Fibroblast of lung (primary cell): ENCODE measurements at regions not wholly inside any gene's neighbourhood (a gene's known extent, or its start where the extent isn't known, plus 50 kb on each side); places are given as distances from the start of the nearest gene placed in this dataset.

Source experiments
- DNase-seq, 2 donors: peaks; one replicate each; pipeline versions ENCODE4 v3.0.0 to v3.0.0-alpha.2; 2010; ENCODE audit warnings: low read depth in 2 of 2
- H2AFZ ChIP-seq: 2 replicates; pipeline ENCODE4 v1.5.1; 2012; ENCODE audit warnings: low read length, control low read depth, inconsistent platforms
- H3K27ac ChIP-seq: 2 replicates; pipeline ENCODE4 v1.5.1; 2011; ENCODE audit warnings: low read length, control low read depth; ENCODE audit not compliant: insufficient read depth
- H3K27me3 ChIP-seq: 2 replicates; pipeline ENCODE4 v1.5.1; 2011; ENCODE audit warnings: mild to moderate bottlenecking, low read length; ENCODE audit not compliant: control insufficient read depth, insufficient read depth
- H3K36me3 ChIP-seq: 2 replicates; pipeline ENCODE4 v1.5.1; 2011; ENCODE audit warnings: low read length; ENCODE audit not compliant: control insufficient read depth, insufficient read depth
- H3K4me1 ChIP-seq: 2 replicates; pipeline ENCODE4 v1.5.1; 2011; ENCODE audit warnings: low read length; ENCODE audit not compliant: control insufficient read depth, insufficient read depth; ENCODE audit errors: extremely low read depth
- H3K4me2 ChIP-seq: 2 replicates; pipeline ENCODE4 v1.5.1; 2011; ENCODE audit warnings: low read length, control low read depth; ENCODE audit not compliant: insufficient read depth; ENCODE audit errors: extremely low read depth
- H3K4me3 ChIP-seq, 4 experiments: fragments of 200-600 bp in 1 of 4; sonication (generic) in 1 of 4; replicated peaks in 1 of 4; 2 replicates each; pipeline ENCODE4 v1.5.1; 2011 to 2016; ENCODE audit warnings: low read length in 4 of 4, low read depth in 3 of 4, mild to moderate bottlenecking in 3 of 4, control low read depth in 2 of 4, inconsistent platforms in 1 of 4, mixed read lengths in 1 of 4; ENCODE audit not compliant: insufficient read depth in 1 of 4; ENCODE audit errors: control extremely low read depth in 1 of 4
- H3K79me2 ChIP-seq: 2 replicates; pipeline ENCODE4 v1.5.1; 2012; ENCODE audit warnings: mild to moderate bottlenecking, low read length, inconsistent platforms; ENCODE audit not compliant: control insufficient read depth, insufficient read depth
- H3K9ac ChIP-seq: 2 replicates; pipeline ENCODE4 v1.5.1; 2011; ENCODE audit warnings: mild to moderate bottlenecking, low read length, control low read depth; ENCODE audit not compliant: insufficient read depth
- H3K9me3 ChIP-seq: 2 replicates; pipeline ENCODE4 v1.5.1; 2012; ENCODE audit warnings: low read depth, low read length; ENCODE audit not compliant: control insufficient read depth, insufficient read depth
- H4K20me1 ChIP-seq: 2 replicates; pipeline ENCODE4 v1.5.1; 2011; ENCODE audit warnings: low read length; ENCODE audit not compliant: control insufficient read depth, insufficient read depth; ENCODE audit errors: extremely low read depth
- CTCF ChIP-seq, 2 donors: IDR thresholded peaks in 1 of 2; conservative IDR thresholded peaks in 1 of 2; 1 replicate in 1 of 2; 2 replicates in 1 of 2; pipeline ENCODE4 v1.5.1; 2011 to 2012; ENCODE audit warnings: low read length in 2 of 2, control low read depth in 1 of 2, inconsistent platforms in 1 of 2, low read depth in 1 of 2, mild to moderate bottlenecking in 1 of 2
- EZH2 ChIP-seq: IDR thresholded peaks from 2 replicates; pipeline ENCODE4 v1.5.1; 2012; ENCODE audit warnings: low read length, control low read depth, mild to moderate bottlenecking; ENCODE audit errors: missing control alignments

GRCh38 chr12:125395583-125396215, 330.5 kb downstream of the AACS start:
- Histone ChIP-seq H3K4me3 (no peak overlapping the region), H4K20me1 (no peaks in the 10 kb centered on the region), H3K9ac (no peak overlapping the region), H3K4me1 (no peaks in the 10 kb centered on the region), H3K9me3 (no peaks in the 10 kb centered on the region), H3K4me2 (no peak overlapping the region), H3K36me3 (no peaks in the 10 kb centered on the region), H3K27ac (no peak overlapping the region), H3K27me3 (no peaks in the 10 kb centered on the region), H2AFZ (no peak overlapping the region), H3K79me2 (no peaks in the 10 kb centered on the region)
- TF ChIP-seq CTCF (conservative IDR thresholded peaks at IDR 0.05 in 1 of 2, IDR thresholded peaks at IDR 0.05 in 1 of 2; ENCODE audit: low read depth in 1 of 2, low read length in 2 of 2) (no peak), EZH2 (no peak)
- no peak for DNase-seq

- Histone ChIP-seq H3K27ac (no peak overlapping the region), H3K27me3 (no peaks in the 10 kb centered on the region), H3K4me3 (no peak overlapping the region), H3K79me2 (no peaks in the 10 kb centered on the region), H4K20me1 (no peaks in the 10 kb centered on the region), H3K36me3 (no peaks in the 10 kb centered on the region), H3K4me2 (no peak overlapping the region), H3K9ac (no peak overlapping the region), H3K4me1 (no peaks in the 10 kb centered on the region), H3K9me3 (no peaks in the 10 kb centered on the region), H2AFZ (no peak overlapping the region)
- no peak for DNase-seq
- no peak for TF ChIP-seq EZH2
- no peak for TF ChIP-seq CTCF (conservative IDR thresholded peaks at IDR 0.05 in 1 of 2, IDR thresholded peaks at IDR 0.05 in 1 of 2; ENCODE audit: low read depth in 1 of 2, low read length in 2 of 2)
These were observed 334.3 kb downstream of the AACS start for GRCh38 chr12:125399489-125399888.

- H3K4me3 ChIP-seq = no peak overlapping the region
- no peak overlapping the region for H3K27ac ChIP-seq
- H3K79me2 ChIP-seq = no peaks in the 10 kb centered on the region
- no peaks in the 10 kb centered on the region for H3K36me3 ChIP-seq
- no peaks in the 10 kb centered on the region for H3K4me1 ChIP-seq
- no peaks in the 10 kb centered on the region for H3K9me3 ChIP-seq
- H3K4me2 ChIP-seq = no peak overlapping the region
- H3K27me3 ChIP-seq = no peaks in the 10 kb centered on the region
- DNase-seq = peak; percentile 10 to 15
- no peaks in the 10 kb centered on the region for H4K20me1 ChIP-seq
- peak; percentile 43 to 48 for TF ChIP-seq CTCF (conservative IDR thresholded peaks at IDR 0.05 in 1 of 2, IDR thresholded peaks at IDR 0.05 in 1 of 2; ENCODE audit: low read depth in 1 of 2, low read length in 2 of 2)
- no peak for TF ChIP-seq EZH2
- no peak overlapping the region for H3K9ac ChIP-seq
- no peak overlapping the region for H2AFZ ChIP-seq
These were observed 337.9 kb downstream of the AACS start for GRCh38 chr12:125402874-125403789.
